ENCODE measurements at regions not wholly inside any gene's neighbourhood (a gene's known extent, or its start where the extent isn't known, plus 50 kb on each side); places are given as distances from the start of the nearest gene placed in this dataset.

GRCh38 chr4:89420507-89420906, 112.9 kb upstream of the GPRIN3 start:
- DNase-seq (ENCODE audit: low read depth), result no peak

- DNase-seq (ENCODE audit: low read depth), result no peak
These were observed 111.6 kb upstream of the GPRIN3 start for GRCh38 chr4:89419111-89419695.

GRCh38 chr4:89416960-89417359, 109.4 kb upstream of the GPRIN3 start:
- DNase-seq (ENCODE audit: low read depth), result no peak

- no peak for DNase-seq (ENCODE audit: low read depth)
These were observed 105.9 kb upstream of the GPRIN3 start for GRCh38 chr4:89413518-89413917.

DNA sequence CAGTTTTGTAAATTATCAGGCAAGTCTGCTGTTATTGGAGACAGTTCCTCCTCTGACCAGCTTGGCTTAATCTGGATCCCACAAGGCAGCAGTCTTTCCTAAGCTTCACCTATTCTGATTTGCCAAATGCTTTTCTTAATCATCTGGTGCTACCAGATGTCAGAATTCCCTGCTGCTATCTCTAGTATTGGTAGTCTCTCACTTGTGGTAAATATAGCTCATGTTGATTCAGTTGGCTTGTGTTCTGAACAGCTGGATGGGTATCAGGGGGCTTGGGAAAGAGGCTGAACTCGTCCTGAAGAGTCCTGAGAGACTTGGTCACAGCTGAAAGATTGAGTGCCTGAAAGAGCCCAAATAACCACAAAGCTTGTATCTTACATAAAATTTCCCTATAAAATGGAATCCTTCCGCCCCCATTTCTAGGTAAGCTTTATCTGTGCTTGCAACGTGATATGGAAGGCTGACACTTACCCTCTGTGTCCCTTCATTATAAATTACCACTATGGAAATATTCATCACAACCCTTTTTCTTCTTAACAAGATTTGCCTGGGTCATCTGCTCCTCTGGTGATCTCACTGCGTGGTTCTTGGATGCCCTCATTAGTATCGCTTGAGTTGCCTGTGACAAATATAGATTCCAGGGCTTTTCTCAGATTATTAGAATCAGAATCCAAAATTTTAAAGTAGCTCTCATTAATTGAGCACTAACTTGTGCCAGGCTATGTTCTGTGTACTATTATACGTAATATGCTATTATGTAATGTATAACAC, 104.1 kb upstream of the GPRIN3 start:
- DNase-seq (ENCODE audit: low read depth), result no peak

DNA sequence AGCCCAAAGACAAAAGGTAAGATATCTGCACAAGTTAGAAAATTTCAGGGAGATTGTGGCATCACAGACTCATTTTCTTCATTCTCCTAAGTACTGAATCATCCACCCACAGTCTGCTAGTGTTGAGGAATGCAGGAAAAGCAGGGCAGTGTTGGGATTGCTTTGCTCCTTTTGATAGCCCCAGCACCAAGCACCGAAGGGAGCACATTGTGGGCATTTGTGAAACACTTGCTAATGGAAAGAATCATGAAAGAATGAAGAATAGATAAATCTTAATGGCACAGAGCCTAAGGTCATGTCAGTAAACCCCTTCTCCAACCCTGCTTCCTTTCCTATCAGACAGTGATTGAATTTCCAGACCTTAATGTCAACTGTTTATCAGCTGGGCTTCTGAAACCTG, 103.1 kb upstream of the GPRIN3 start:
- DNase-seq (ENCODE audit: low read depth), result no peak

- no peak for DNase-seq (ENCODE audit: low read depth)
These were observed 96.9 kb upstream of the GPRIN3 start for GRCh38 chr4:89404530-89404929.

DNA sequence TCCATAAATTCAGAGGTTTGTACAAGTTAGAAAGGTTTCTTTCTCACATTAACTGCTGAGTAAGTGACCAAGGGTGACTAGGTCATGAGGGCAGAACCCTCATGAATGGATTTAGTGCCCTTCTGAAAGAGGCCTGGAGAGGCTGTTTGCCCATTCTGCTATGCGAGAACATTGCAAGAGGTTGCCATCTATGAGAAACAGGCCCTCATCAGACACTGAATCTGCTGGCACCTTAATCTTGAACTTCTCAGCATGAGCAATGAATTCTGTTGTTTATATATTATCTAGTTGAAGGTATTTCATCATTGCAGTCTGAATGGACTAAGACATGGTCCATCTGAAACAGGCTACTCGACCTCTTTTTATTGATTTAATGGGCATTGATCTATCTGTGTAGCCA, 96.2 kb upstream of the GPRIN3 start:
- DNase-seq (ENCODE audit: low read depth), result no peak

DNA sequence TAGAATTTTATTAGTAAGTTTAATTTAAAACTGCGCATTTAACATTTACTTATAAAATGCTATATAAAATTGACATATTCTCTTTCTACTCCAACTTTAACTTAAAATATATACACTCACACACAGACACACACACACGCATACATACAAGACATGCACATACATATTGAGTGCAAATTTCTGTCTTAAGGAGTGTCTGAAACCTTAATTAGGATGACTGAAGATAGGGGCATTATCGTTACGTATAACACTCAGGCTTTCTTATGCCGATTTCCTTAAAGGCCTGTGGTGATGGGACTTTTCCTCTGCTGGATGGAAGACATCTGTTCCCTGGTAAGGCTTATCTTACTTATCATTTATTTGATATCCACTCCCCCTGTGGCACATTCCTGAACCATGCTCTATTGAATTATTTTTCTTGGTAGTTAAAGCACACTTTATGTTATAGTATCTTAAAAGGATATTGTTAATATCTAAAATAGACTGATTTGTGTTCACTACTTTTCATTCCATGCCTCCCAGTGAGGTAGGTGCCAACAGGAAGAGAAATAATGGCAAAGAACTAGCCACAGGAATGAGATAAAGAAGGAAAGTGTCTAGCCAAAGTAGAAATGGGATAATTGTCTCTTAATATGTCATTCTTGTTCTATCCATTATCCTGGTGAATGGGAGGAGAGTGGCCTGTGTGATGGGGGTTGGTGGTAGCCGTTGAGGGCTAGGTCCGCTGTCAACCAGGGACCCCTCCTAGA, 92.9 kb upstream of the GPRIN3 start:
- DNase-seq (ENCODE audit: low read depth), result no peak

- DNase-seq (ENCODE audit: low read depth), result no peak
These were observed 91.0 kb upstream of the GPRIN3 start for GRCh38 chr4:89398644-89399043.

GRCh38 chr4:89398146-89398545, 90.5 kb upstream of the GPRIN3 start:
- DNase-seq (ENCODE audit: low read depth), result no peak

- DNase-seq (ENCODE audit: low read depth), result no peak
These were observed 89.8 kb upstream of the GPRIN3 start for GRCh38 chr4:89397441-89397840.

- no peak for DNase-seq (ENCODE audit: low read depth)
These were observed 74.8 kb upstream of the GPRIN3 start for GRCh38 chr4:89382439-89382838.

DNA sequence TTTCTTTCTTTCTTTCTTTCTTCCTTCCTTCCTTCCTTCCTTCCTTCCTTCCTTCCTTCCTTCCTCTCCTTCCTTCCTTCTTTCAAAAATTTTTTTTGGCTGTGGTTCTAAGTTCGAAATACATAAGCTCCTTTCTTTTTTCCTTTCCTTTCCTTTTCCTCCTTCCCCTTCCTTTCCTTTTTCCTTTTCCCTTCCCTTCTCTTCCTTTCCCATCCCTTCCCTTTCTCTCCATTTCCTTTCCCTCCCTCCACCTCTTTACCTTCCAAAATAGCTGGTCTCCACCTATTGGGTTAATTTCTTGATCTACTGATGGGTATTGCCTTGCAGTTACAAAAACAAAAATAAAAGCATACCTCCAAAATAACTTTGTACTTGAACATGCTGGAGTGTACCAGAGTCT, 73.4 kb upstream of the GPRIN3 start:
- no peak for DNase-seq (ENCODE audit: low read depth)

DNA sequence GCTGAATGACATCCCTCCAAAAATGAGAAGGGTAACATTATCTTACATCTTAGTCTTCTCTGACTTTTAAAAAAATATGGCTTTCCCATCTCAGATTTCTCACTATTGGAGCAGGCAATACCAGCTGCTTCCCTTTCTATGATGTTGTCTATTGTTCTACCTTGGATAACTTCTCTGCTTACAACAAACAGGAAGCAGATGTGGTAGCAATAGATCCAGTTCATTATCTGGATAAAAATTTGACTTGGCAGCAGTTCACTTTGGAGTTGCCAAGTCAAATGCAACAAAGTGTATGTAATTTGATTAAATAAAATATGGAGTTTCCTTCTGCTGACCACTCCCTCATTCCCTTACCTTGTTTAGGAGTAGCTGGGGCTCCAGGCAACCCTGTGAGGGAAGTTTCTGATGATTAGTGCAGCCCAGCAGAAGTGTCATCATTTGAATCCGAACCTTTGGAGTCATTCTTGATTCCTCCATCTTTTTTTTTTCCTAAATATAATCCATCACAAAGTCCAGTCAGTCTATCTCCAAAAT, 72.0 kb upstream of the GPRIN3 start:
- no peak for DNase-seq (ENCODE audit: low read depth)

DNA sequence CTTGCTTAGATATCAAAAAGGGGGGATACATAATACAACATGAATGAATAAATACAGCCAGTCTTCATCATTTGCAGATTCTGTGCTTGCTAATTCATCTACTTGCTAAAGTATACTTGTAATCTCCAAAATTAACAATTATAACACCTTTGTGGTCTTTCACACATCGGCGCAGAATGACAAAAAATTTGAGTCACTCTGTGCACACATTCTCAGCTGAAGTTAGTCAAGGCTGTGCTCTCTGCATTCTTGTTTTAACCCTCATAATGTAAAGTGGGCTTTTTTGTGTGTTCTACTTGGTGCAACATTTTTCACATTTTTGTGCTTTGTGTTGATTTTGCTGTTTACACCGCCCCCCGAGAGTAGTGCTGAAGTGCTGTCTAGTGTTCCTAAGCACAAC, 65.8 kb upstream of the GPRIN3 start:
- no peak for DNase-seq (ENCODE audit: low read depth)

GRCh38 chr4:89371614-89372013, 64.0 kb upstream of the GPRIN3 start:
- DNase-seq (ENCODE audit: low read depth), result no peak

DNA sequence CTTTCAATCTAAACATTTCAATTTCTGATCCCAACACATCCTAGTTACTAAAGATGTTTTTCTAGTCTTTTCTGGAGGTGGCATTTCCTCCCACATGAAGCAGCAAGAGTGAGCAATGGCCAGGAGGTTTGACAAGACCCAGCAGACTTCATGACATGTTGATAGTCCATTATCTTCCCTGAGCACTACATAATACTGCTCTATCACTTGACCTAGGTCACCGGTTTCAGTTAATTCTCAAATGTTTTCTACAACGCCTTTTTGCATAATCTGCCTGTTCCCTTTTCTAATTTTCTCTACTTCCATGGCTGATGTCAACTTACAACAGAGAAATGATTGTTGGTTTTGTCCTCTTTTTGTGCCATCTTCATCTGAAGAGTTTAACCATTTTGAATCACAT, 62.0 kb upstream of the GPRIN3 start:
- DNase-seq (ENCODE audit: low read depth), result no peak

DNA sequence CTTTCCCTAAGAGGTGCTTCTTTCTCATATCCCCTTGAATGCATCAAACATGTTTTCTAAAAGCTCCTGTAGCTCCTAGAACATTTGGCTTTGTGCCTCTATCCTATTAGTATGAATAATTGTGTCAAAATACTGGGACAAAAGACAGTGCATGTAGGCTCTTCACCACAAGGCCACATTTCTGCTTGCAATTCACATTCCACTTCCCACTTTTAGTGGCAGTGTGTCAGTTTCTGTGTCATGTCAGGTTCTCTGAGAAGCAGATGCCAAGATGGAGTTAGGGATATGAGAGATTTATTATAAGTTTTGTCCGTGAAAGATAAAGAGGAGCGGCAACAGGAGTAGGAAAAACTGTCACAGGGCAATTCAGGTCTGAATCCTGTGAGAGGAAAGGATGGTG, 61.3 kb upstream of the GPRIN3 start:
- no peak for DNase-seq (ENCODE audit: low read depth)

DNA sequence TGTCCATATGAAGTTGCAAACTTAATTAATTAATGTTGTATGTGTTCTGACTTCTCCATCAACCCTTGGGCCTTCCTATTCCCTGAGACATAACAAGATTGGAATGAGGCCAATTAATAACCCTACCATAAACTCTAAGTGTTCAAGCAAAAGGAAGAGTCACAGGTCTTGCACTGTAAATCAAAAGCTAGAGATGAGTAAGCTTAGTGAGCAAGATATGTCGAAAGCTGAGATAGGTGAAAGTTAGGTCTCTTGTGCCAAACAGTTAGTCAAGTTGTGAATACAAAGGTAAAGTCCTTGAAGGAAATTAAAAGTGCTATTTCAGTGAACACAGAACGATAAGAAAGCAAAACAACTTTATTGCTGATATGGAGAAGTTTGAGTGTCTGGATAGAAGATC, 58.2 kb upstream of the GPRIN3 start:
- DNase-seq (ENCODE audit: low read depth), result no peak

DNA sequence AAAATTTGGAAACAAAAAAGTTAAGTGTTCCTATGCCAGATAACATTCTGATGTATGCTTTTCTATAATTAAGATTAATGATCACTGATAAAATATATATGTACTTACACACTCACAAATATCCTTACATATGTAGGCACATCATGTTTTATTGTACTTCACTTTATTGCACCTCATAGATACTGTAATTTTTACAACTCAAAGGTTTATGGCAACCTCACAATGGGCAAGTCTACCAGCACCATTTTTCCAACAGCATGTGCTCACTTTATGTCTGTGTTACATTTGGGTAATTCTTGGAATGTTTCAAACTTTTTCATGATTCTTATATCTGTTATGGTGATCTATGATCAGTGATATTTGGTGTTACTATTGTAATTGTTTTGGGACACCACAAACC, 57.8 kb upstream of the GPRIN3 start:
- DNase-seq (ENCODE audit: low read depth), result no peak

DNA sequence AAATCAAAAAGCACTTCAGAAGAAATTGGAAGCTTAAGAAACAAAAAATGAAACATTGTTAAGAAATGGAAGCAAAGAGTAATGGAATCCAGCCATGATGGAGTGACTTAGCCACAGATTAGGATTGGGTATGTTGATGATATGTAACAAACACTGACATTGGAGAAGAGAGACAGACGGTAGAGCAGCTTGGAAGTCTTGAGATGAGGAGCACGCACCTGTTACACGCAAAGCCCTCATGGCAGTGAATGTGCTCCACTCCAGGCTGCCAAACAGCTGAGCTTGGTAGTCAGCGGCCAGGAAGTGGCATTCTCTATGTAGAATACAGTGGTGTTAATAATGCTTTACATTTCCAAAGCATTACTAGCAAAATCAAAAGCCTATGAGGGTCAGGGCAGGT, 56.9 kb upstream of the GPRIN3 start:
- no peak for DNase-seq (ENCODE audit: low read depth)

- DNase-seq (ENCODE audit: low read depth), result no peak
These were observed 56.2 kb upstream of the GPRIN3 start for GRCh38 chr4:89363786-89364185.
